PC-3 (cell line): ENCODE measurements at regions not wholly inside any gene's neighbourhood (a gene's known extent, or its start where the extent isn't known, plus 50 kb on each side); places are given as distances from the start of the nearest gene placed in this dataset.

Experiments
- EZH2 ChIP-seq: fragments of 300-600 bp; sonication (generic); IDR thresholded peaks from one replicate; pipeline ENCODE4 v1.6.1; 2017; ENCODE audit warnings: antibody characterized with exemption, mild to moderate bottlenecking, low read length; ENCODE audit not compliant: unreplicated experiment
- EZH2phosphoT487 ChIP-seq: fragments of 300-600 bp; sonication (generic); IDR thresholded peaks from 2 replicates; pipeline ENCODE4 v1.6.1; 2018; ENCODE audit warnings: mild to moderate bottlenecking, antibody characterized with exemption, low read length, borderline replicate concordance
- TF ChIP-seq, protein P1 (sequence below): fragments of 300-600 bp; sonication (generic); conservative IDR thresholded peaks from 2 replicates; pipeline ENCODE4 v1.5.1; 2017; ENCODE audit warnings: antibody characterized with exemption, low read depth, mild to moderate bottlenecking, low read length

- TF ChIP-seq EZH2phosphoT487 (no peak), EZH2 (no peak)
- TF ChIP-seq, protein P1, sequence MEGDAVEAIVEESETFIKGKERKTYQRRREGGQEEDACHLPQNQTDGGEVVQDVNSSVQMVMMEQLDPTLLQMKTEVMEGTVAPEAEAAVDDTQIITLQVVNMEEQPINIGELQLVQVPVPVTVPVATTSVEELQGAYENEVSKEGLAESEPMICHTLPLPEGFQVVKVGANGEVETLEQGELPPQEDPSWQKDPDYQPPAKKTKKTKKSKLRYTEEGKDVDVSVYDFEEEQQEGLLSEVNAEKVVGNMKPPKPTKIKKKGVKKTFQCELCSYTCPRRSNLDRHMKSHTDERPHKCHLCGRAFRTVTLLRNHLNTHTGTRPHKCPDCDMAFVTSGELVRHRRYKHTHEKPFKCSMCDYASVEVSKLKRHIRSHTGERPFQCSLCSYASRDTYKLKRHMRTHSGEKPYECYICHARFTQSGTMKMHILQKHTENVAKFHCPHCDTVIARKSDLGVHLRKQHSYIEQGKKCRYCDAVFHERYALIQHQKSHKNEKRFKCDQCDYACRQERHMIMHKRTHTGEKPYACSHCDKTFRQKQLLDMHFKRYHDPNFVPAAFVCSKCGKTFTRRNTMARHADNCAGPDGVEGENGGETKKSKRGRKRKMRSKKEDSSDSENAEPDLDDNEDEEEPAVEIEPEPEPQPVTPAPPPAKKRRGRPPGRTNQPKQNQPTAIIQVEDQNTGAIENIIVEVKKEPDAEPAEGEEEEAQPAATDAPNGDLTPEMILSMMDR = no peak
Observed at GRCh38 chr1:36702963-36703362, 220.2 kb upstream of the CSF3R start.
